NOMO-1 treated with dmso at 0.1 percent for 144 hours (cell line): ENCODE measurements at regions not wholly inside any gene's neighbourhood (a gene's known extent, or its start where the extent isn't known, plus 50 kb on each side); places are given as distances from the start of the nearest gene placed in this dataset.

Experiments used
- DNase-seq: peaks from one replicate; lab custom pipeline; 2025; ENCODE audit not compliant: unreplicated experiment; lab: John Stamatoyannopoulos, UW

GRCh38 chr16:66315210-66315825 lies 51.2 kb upstream of the CDH5 start:
- DNase-seq, result peak; percentile 55

GRCh38 chr16:66311306-66311705 lies 55.2 kb upstream of the CDH5 start:
- no peak for DNase-seq

- DNase-seq, result no peak
These were observed 57.2 kb upstream of the CDH5 start for GRCh38 chr16:66309215-66309807.

- DNase-seq, result no peak
These were observed 58.4 kb upstream of the CDH5 start for GRCh38 chr16:66308096-66308495.

GRCh38 chr16:66306366-66307150 lies 59.9 kb upstream of the CDH5 start:
- no peak for DNase-seq

GRCh38 chr16:66304961-66305360 lies 61.5 kb upstream of the CDH5 start:
- no peak for DNase-seq

- DNase-seq, result no peak
These were observed 62.3 kb upstream of the CDH5 start for GRCh38 chr16:66304151-66304550.

- no peak for DNase-seq
These were observed 66.0 kb upstream of the CDH5 start for GRCh38 chr16:66300501-66300900.

GRCh38 chr16:66300037-66300436 lies 66.5 kb upstream of the CDH5 start:
- no peak for DNase-seq

- no peak for DNase-seq
These were observed 67.1 kb upstream of the CDH5 start for GRCh38 chr16:66299349-66299748.

GRCh38 chr16:66298571-66299120 lies 67.8 kb upstream of the CDH5 start:
- no peak for DNase-seq

- no peak for DNase-seq
These were observed 68.5 kb upstream of the CDH5 start for GRCh38 chr16:66298006-66298405.

GRCh38 chr16:66296591-66296990 lies 69.9 kb upstream of the CDH5 start:
- no peak for DNase-seq

GRCh38 chr16:66295761-66296546 lies 70.5 kb upstream of the CDH5 start:
- DNase-seq, result no peak

GRCh38 chr16:66295213-66295612 lies 71.3 kb upstream of the CDH5 start:
- DNase-seq, result no peak

GRCh38 chr16:66294507-66294906 lies 72.0 kb upstream of the CDH5 start:
- no peak for DNase-seq

- DNase-seq, result no peak
These were observed 72.6 kb upstream of the CDH5 start for GRCh38 chr16:66293932-66294331.

- DNase-seq, result no peak
These were observed 73.2 kb upstream of the CDH5 start for GRCh38 chr16:66293207-66293735.

GRCh38 chr16:66292241-66292935 lies 74.1 kb upstream of the CDH5 start:
- DNase-seq, result no peak

- DNase-seq, result no peak
These were observed 74.7 kb upstream of the CDH5 start for GRCh38 chr16:66291833-66292232.
